CD4-positive, alpha-beta T cell treated with Interleukin-12 subunit alpha and Interleukin-12 subunit beta, for 1 hour (primary cell): ENCODE measurements at regions not wholly inside any gene's neighbourhood (a gene's known extent, or its start where the extent isn't known, plus 50 kb on each side); places are given as distances from the start of the nearest gene placed in this dataset.

Experiments
- DNase-seq: peaks from one replicate; pipeline ENCODE4 v3.0.0-alpha.2; 2020

GRCh38 chr10:117884592-117884991 is 162.1 kb downstream of the RAB11FIP2 start:
- no peak for DNase-seq

GRCh38 chr10:117885206-117885829 is 161.4 kb downstream of the RAB11FIP2 start:
- DNase-seq, result no peak

- no peak for DNase-seq
Measured at GRCh38 chr10:117886766-117887165, 160.0 kb downstream of the RAB11FIP2 start.

GRCh38 chr10:117889664-117890063 is 157.1 kb downstream of the RAB11FIP2 start:
- DNase-seq, result no peak

GRCh38 chr10:117892681-117893220 is 154.0 kb downstream of the RAB11FIP2 start:
- no peak for DNase-seq

- no peak for DNase-seq
Measured at GRCh38 chr10:117894339-117894738, 152.4 kb downstream of the RAB11FIP2 start.

GRCh38 chr10:117896517-117896916 is 150.2 kb downstream of the RAB11FIP2 start:
- no peak for DNase-seq

- DNase-seq, result no peak
Measured at GRCh38 chr10:117899181-117899683, 147.5 kb downstream of the RAB11FIP2 start.

- DNase-seq, result no peak
Measured at GRCh38 chr10:117900280-117900679, 146.5 kb downstream of the RAB11FIP2 start.

- DNase-seq, result no peak
Measured at GRCh38 chr10:117903854-117904253, 142.9 kb downstream of the RAB11FIP2 start.

GRCh38 chr10:117905404-117905803 is 141.3 kb downstream of the RAB11FIP2 start:
- DNase-seq, result no peak

- no peak for DNase-seq
Measured at GRCh38 chr10:117911684-117912083, 135.1 kb downstream of the RAB11FIP2 start.

GRCh38 chr10:117914334-117914733 is 132.4 kb downstream of the RAB11FIP2 start:
- DNase-seq, result no peak

GRCh38 chr10:117920956-117921355 is 125.8 kb downstream of the RAB11FIP2 start:
- DNase-seq, result no peak

- DNase-seq, result no peak
Measured at GRCh38 chr10:117921421-117921820, 125.3 kb downstream of the RAB11FIP2 start.

GRCh38 chr10:117924820-117925219 is 121.9 kb downstream of the RAB11FIP2 start:
- no peak for DNase-seq

GRCh38 chr10:117925369-117925768 is 121.4 kb downstream of the RAB11FIP2 start:
- no peak for DNase-seq

GRCh38 chr10:117926491-117926890 is 120.2 kb downstream of the RAB11FIP2 start:
- no peak for DNase-seq

- no peak for DNase-seq
Measured at GRCh38 chr10:117927332-117927731, 119.4 kb downstream of the RAB11FIP2 start.

GRCh38 chr10:117927871-117928270 is 118.9 kb downstream of the RAB11FIP2 start:
- DNase-seq, result no peak

- DNase-seq, result no peak
Measured at GRCh38 chr10:117928281-117928680, 118.5 kb downstream of the RAB11FIP2 start.

GRCh38 chr10:117928741-117929140 is 118.0 kb downstream of the RAB11FIP2 start:
- no peak for DNase-seq

- no peak for DNase-seq
Measured at GRCh38 chr10:117929327-117930067, 117.2 kb downstream of the RAB11FIP2 start.

- DNase-seq, result no peak
Measured at GRCh38 chr10:117931078-117931477, 115.7 kb downstream of the RAB11FIP2 start.
